Esophagus squamous epithelium (tissue), 5 donors: ENCODE measurements at regions not wholly inside any gene's neighbourhood (a gene's known extent, or its start where the extent isn't known, plus 50 kb on each side); places are given as distances from the start of the nearest gene placed in this dataset.

ENCODE experiments used
- DNase-seq: peaks from one replicate; lab custom pipeline; 2025; lab: John Stamatoyannopoulos, UW
- H3K27ac ChIP-seq, 4 donors: fragments of 200-600 bp; sonication (generic); one replicate each; pipeline ENCODE4 v1.5.1; 2016 to 2019; ENCODE audit warnings: mild to moderate bottlenecking in 1 of 4
- H3K27me3 ChIP-seq, 4 donors: fragments of 200-600 bp; sonication (generic); 1 replicate in 3 of 4; 2 replicates in 1 of 4; pipeline versions ENCODE4 v1.5.1 to v1.6.0; 2017 to 2021; ENCODE audit warnings: antibody characterized with exemption in 1 of 4
- H3K36me3 ChIP-seq, 3 donors: fragments of 200-600 bp; sonication (generic); one replicate each; pipeline ENCODE4 v1.5.1; 2016 to 2019
- H3K4me1 ChIP-seq, 3 donors: fragments of 200-600 bp; sonication (generic); one replicate each; pipeline ENCODE4 v1.5.1; 2017 to 2019
- H3K4me3 ChIP-seq, 4 donors: fragments of 200-600 bp; sonication (generic); 1 replicate in 3 of 4; 2 replicates in 1 of 4; pipeline ENCODE4 v1.5.1; 2016 to 2019; ENCODE audit warnings: mild to moderate bottlenecking in 2 of 4, moderate library complexity in 1 of 4
- H3K9me3 ChIP-seq, 3 donors: fragments of 200-600 bp; sonication (generic); one replicate each; pipeline ENCODE4 v1.5.1; 2016 to 2019
- POLR2A ChIP-seq, 4 donors: fragments of 450-650 bp; IDR thresholded peaks; one replicate each; pipeline ENCODE4 v1.6.1; 2017; ENCODE audit warnings: antibody characterized with exemption in 4 of 4, mild to moderate bottlenecking in 4 of 4, moderate library complexity in 3 of 4
- WGBS, 2 donors: methylation state at CpG; one replicate each; pipeline ENCODE4 v1.1.5; 2018; 5-methylcytosine and 5-hydroxymethylcytosine counted together
- intact Hi-C: fragments of 100-400 bp; cut with DNase I; formaldehyde crosslinking; loops from one replicate; pipeline ENCODE4 v1.15.0; 2022
- TF ChIP-seq, protein P1 (sequence below), 6 experiments: fragments of 450-650 bp in 4 of 6; fragments of 200-600 bp in 2 of 6; sonication (generic) in 2 of 6; IDR thresholded peaks; one replicate each; pipeline ENCODE4 v1.5.1; 2016 to 2019; ENCODE audit warnings: antibody characterized with exemption in 6 of 6, mild to moderate bottlenecking in 4 of 6, moderate library complexity in 4 of 6
- donor health status: DM: yes; HTN: yes; CAD: no.

DNA sequence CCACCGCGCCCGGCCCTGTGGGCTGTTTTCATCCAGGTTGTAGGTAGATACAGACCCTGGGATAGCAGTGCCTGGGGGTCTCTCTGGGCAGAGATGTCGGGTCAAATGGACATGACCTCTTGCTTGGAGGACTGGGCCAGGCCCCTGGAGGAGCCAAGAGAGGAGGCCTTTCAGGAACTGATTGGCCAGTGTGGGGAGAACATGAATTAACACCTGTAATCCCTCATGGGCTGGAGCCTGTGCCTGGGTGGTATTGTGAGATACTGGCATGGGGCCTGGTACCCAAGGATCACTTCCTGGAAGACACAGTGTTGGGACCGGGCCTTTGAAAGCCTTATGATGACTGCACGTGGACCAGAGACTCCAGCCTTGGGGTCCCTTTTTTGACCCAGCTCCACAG, 158.7 kb upstream of the SKOR2 start:
- DNase-seq = no peak
- no peak for TF ChIP-seq POLR2A (IDR thresholded peaks at IDR 0.05)
- TF ChIP-seq, protein P1, sequence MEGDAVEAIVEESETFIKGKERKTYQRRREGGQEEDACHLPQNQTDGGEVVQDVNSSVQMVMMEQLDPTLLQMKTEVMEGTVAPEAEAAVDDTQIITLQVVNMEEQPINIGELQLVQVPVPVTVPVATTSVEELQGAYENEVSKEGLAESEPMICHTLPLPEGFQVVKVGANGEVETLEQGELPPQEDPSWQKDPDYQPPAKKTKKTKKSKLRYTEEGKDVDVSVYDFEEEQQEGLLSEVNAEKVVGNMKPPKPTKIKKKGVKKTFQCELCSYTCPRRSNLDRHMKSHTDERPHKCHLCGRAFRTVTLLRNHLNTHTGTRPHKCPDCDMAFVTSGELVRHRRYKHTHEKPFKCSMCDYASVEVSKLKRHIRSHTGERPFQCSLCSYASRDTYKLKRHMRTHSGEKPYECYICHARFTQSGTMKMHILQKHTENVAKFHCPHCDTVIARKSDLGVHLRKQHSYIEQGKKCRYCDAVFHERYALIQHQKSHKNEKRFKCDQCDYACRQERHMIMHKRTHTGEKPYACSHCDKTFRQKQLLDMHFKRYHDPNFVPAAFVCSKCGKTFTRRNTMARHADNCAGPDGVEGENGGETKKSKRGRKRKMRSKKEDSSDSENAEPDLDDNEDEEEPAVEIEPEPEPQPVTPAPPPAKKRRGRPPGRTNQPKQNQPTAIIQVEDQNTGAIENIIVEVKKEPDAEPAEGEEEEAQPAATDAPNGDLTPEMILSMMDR (IDR thresholded peaks at IDR 0.05) = no peak

DNA sequence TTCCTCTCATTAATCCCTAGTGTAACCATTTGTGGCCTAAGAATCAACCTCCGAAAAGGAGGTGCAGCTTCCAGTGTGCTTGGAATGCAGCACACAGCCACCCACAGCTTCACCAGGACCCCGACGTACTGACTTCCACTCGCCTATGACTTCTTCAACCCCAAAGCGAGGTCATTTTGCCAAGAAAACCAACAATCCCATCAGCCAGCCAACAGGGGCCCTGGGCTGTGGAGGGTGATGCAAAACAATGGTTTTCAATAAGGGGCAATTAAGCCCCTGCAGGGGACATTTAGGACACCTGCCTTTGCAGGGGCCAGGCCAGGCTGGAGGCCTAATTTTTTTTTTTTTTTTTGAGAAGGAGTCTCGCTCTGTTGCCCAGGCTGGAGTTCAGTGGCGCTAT, 158.1 kb upstream of the SKOR2 start:
- Histone ChIP-seq H3K36me3 (no peaks in the 10 kb centered on the region), H3K4me1 (no peaks in the 10 kb centered on the region), H3K27me3 (peaks cover 0 to 23% (median 0%) of the 10 kb centered on the region in 4 donors), H3K4me3 (no peak overlapping the region), H3K27ac (no peak overlapping the region), H3K9me3 (no peaks in the 10 kb centered on the region)
- no peak for DNase-seq
- intact Hi-C loops = no loop called here
- 77 to 97% methylated on average over 6 of the region's 7 CpGs for WGBS, 2 donors
- TF ChIP-seq, protein P1 (IDR thresholded peaks at IDR 0.05) = no peak
- no peak for TF ChIP-seq POLR2A (IDR thresholded peaks at IDR 0.05)

More for the DNA sequence above, 158.7 kb upstream of the SKOR2 start:
- intact Hi-C loops = no loop called here
- Histone ChIP-seq H3K36me3 (no peaks in the 10 kb centered on the region), H3K27me3 (peaks cover 0 to 30% (median 0%) of the 10 kb centered on the region in 4 donors), H3K27ac (no peak overlapping the region), H3K4me1 (no peaks in the 10 kb centered on the region), H3K9me3 (no peaks in the 10 kb centered on the region), H3K4me3 (no peak overlapping the region)
- 46 to 63% methylated on average over 2 to 4 of the region's 6 CpGs for WGBS, 2 donors

DNA sequence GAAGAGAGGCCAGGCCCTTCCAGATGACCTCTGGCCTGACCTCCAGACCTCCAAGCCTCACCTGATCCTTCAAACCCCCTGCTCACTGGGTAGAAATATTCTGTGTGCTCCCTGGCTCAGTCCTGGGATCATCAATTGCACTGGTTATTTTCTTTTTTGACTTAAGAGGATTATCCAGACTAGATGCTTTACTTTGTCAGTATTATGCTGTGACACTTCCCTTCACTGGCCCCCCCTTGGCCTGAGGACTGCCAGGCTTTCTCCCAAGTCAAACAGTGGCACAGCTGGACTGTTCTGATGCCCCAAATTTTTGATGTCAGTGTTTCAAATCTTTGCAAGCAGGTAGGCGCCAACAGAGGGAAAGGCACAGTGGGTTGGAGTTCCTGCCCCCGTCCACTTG, 156.3 kb upstream of the SKOR2 start:
- 70 to 84% methylated on average over 2 of the region's 2 CpGs for WGBS, 2 donors
- Histone ChIP-seq H3K27me3 (peaks cover 0 to 9% (median 0%) of the 10 kb centered on the region in 4 donors), H3K4me3 (no peak overlapping the region), H3K27ac (no peak overlapping the region), H3K9me3 (no peaks in the 10 kb centered on the region), H3K36me3 (no peaks in the 10 kb centered on the region), H3K4me1 (no peaks in the 10 kb centered on the region)
- intact Hi-C loops = no loop called here
- no peak for DNase-seq
- no peak for TF ChIP-seq POLR2A (IDR thresholded peaks at IDR 0.05)
- TF ChIP-seq, protein P1 (IDR thresholded peaks at IDR 0.05) = no peak

DNA sequence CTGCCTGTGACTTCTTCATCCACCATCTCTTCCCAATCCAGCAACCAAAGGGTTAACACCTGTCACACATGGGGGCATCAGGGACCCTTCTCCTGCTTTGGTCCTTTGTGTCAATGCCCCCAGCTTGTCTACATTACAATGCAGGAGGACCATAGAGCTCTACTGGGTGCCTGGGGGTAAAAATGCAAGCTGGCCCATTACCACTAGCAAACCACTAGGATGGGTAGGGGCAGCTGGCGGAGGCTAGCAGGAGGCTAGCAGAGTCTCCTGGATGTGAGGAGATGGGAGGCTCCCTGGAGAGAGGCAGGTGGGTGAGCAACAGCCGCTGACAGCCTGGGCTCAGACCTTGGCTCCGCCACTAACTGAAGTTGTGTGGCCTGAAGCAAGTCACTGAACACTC, 153.4 kb upstream of the SKOR2 start:
- Histone ChIP-seq H3K9me3 (no peaks in the 10 kb centered on the region), H3K36me3 (no peaks in the 10 kb centered on the region), H3K27ac (no peak overlapping the region), H3K4me3 (no peak overlapping the region), H3K4me1 (no peaks in the 10 kb centered on the region), H3K27me3 (no peaks in the 10 kb centered on the region)
- intact Hi-C loops = no loop called here
- WGBS, 2 donors = 100% methylated on average over 1 of the region's 3 CpGs
- DNase-seq = no peak
- no peak for TF ChIP-seq POLR2A (IDR thresholded peaks at IDR 0.05)
- TF ChIP-seq, protein P1 (IDR thresholded peaks at IDR 0.05) = no peak

DNA sequence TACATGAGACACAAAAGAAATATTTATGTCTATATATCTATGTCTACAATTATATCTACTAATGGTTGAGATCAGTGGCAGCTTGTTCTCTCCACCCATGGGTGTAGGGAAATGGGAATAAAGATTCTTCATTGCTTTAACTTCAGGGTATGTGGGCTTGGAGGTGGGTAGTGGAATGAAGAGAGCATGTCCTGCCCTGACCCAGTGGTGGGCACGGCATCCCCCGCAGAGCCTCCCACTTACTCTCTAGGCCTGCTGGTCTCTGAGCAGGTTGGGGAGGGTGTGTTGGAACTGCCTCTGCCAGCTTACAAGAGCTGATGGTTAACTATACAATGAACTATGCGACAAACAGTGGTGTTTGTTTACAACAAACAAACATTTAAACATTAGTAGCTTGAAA, 152.5 kb upstream of the SKOR2 start:
- WGBS, 2 donors = 13 to 37% methylated on average over 1 to 3 of the region's 3 CpGs
- Histone ChIP-seq H3K27me3 (no peaks in the 10 kb centered on the region), H3K27ac (no peak overlapping the region), H3K4me1 (no peaks in the 10 kb centered on the region), H3K9me3 (no peaks in the 10 kb centered on the region), H3K4me3 (no peak overlapping the region), H3K36me3 (no peaks in the 10 kb centered on the region)
- intact Hi-C loops = no loop called here
- DNase-seq = no peak
- no peak for TF ChIP-seq POLR2A (IDR thresholded peaks at IDR 0.05)
- TF ChIP-seq, protein P1 (IDR thresholded peaks at IDR 0.05) = no peak
